NCI-H82 treated with DMSO at 0.1 percent for 48 hours (cell line): ENCODE measurements at regions not wholly inside any gene's neighbourhood (a gene's known extent, or its start where the extent isn't known, plus 50 kb on each side); places are given as distances from the start of the nearest gene placed in this dataset.

Experiments
- DNase-seq: peaks from one replicate; lab custom pipeline; 2025; ENCODE audit not compliant: unreplicated experiment; lab: John Stamatoyannopoulos, UW

GRCh38 chr7:142380069-142380468 lies 122.2 kb upstream of the PRSS58 start:
- peak; percentile 97 for DNase-seq

DNA sequence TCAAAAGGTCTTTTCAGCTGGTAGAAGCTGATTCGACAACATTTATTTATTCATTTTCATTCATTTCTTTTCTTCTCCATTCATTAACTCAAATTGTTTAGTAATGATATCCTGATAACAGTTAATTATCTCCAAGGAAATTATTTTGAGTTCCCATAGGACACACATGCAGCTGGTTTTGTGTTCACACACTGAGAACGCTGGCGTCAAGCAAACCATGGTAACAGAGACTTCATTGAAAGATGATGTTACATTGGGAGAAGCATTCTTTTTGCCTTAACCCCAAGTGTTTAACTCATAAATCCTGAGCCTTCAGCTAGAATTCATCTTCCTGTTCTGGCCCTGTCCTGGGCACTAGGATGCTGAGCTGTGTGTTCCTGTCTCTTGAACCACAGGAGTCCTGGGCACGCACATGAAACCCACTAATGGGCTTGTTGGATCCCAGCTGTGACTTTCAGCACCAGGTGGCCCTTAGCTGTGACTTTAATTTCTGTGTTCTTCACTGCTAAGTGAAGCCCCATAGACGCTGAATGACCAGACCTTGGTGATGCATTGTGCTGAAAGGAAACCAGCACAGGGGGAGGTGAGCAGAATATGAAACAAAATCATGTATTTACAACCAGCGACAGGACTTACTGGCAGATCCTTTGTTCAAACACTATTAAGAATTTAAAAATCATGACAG lies 121.5 kb upstream of the PRSS58 start:
- peak; percentile 20 for DNase-seq

- DNase-seq: no peak
Measured at GRCh38 chr7:142377567-142377966, 119.7 kb upstream of the PRSS58 start.

- DNase-seq: no peak
Measured at GRCh38 chr7:142376356-142376997, 118.6 kb upstream of the PRSS58 start.

DNA sequence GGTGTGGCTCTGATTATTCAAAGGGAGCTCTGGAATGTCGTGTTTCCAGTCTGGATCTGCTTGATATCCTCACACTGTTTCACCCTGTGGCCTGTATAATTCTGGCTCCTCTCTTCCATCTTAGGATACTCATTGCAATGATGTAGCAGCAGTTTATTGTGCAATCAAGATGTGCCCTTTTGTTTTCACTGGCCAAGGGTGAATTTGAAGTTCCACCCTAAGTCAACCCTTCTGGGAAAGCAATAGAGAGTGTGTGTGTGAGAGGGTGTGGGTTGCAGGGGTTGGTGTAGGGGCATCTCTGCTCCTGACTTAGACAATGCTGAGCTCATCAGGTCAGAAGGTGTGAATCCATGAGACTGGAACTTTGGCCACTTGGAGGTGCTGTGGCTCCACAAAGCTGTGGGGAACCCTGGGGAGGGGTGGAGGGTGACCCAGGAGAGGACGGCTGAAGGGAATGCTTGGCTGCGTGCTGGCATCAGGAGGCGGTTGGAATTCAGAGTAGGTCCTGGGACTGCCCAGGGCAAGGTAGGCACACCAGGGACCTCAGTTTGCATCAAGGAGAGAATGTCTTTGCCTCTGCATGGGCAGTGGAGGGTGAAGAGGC lies 118.0 kb upstream of the PRSS58 start:
- DNase-seq: peak; percentile 22

DNA sequence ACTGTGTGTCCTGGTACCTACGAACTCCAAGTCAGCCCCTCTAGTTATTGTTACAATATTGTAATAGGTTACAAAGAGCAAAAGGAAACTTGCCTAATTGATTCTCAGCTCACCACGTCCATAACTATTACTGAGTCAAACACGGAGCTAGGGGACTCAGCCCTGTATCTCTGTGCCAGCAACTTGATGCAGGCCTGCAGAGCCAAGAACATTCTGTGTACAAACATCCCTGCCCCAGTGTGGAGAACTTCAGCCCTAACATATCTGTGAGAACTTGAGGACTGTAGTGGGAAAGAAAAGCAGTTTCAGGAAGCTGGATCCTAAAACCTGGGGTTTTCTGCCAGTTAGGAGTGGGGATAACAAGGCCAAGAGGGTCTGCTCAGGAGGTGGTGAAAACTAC lies 114.9 kb upstream of the PRSS58 start:
- DNase-seq: no peak

DNA sequence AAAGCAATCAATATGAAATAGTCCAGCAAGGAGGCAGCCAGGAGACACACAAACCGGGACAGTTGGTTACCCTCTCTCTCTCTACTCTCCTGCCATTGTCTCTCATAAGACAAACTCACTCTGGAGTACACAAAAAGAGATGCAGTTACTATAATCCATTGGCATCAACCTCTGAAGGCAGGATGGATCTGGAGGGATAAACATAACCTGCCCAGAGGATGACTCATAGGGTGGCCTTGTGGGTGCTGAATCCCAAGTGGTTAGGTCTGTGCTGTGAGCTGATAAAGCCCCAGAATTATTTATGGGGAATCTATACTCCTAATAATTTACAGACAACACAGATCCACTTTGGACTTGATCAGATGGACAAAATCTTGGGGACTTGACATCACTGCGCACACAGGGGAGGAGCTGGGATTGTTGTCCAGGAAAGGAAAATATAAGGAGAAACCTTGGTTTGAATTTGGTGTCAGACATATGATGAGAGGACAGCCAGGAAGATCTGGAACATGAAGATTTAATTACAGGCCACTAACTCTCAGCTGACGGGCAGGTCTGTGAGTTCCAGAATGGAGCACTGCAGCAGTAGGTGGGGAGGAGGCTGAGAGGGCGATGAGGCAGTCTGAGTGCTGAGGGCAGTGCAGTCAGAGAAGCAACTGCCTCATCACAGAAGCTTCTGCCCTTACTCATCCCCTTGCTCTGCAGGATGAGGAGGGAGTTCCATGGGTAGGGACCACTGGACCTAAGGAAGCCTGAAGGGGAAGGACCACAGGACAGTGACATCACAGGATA lies 113.9 kb upstream of the PRSS58 start:
- DNase-seq: no peak

DNA sequence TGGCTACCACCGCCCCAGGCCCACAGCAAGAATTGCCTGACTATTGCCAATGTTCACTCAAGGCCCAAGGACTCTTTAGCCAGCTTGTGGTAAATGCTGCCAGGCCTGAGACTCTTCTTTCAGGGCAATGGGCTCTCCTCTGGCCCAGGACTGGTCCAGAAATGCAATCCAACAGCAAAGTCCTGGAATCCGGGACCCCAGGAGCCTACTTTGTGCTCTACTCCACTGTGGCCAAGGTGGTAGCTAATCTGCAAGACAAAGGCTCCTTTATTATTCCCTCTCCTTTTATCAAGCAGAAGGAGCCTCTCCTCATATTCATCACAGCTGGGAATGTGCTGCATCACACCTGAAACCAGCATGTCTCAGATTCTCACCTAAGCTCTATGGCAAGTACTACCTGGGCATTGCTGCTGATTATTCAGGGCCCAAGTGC lies 107.6 kb upstream of the PRSS58 start:
- no peak for DNase-seq

DNA sequence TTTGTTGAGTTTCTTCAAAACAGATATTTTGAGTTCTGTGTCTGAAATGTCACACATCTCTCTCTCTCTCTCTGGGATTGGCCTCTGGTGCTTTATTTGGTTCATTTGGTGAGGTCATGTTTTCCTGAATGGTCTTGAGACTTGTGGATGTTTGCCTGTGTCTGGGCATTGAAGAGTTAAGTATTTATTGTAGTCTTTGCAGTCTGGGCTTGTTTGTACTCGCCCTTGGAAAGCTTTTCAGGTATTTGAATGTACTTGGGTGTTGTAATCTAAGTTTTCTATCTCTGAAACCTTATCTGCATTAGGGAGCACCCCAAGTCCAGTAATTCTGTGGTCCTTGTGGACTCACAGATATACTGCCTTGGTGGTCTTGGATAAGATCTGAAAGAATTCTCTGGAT lies 106.7 kb upstream of the PRSS58 start:
- DNase-seq: no peak

DNA sequence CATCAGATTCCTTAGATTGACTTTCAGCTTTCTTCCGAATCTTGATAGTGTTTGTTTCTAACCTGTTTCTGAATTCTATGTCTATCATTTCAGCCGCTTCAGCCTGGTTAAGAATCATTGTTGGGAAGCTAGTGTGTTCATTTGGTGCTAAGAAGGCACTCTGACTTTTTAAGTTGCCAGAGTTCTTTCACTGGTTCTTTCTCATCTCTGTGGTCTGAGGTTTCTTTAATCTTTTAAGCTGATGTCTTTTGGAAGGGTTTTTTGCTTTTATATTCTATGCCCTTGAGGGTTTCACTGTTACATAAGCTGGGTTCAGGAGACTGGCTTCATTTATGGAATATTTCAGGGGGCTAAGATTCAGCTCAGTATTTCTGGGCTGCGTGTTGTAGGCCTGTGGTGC lies 104.5 kb upstream of the PRSS58 start:
- DNase-seq: no peak

- DNase-seq: no peak
Measured at GRCh38 chr7:142359694-142360279, 101.9 kb upstream of the PRSS58 start.

- peak; percentile 63 for DNase-seq
Measured at GRCh38 chr7:142357953-142358520, 100.2 kb upstream of the PRSS58 start.

DNA sequence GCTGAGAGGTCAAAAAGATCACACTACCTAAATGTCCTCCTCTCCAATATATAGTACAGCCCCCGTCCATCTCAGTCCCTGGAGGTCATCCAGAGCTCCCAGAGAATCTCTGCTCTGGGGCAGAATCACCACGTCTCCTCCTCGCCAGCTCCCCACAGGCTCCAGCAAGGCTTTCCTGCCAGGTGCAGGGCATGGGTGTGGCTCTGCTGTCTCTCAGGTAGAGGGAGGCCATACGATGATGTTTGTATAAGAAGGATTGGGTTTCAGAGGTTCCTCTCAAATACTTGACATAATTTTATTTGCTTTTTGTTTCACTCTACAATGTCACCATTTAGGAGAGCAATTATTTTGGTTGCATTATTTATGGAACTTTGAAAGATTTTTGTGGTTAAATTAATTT lies 98.3 kb upstream of the PRSS58 start:
- no peak for DNase-seq

DNA sequence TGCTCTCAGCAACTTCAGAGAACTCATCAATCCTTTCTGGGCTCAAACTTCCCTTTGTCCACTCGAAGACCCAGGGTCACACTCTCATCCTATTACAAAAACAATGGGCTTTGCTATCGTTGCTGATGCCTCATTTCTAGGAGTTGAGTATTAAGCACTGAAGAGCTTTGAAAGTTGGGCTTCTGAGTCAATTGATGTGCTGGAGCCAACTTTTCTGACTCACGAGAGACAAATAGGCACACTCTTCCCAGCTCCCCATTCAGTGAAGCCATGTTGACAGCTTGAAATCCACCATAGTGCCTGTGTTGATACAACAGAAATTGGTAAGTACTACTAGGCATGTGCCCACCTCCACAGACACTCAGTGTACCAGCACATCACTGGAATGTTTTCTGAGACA lies 97.5 kb upstream of the PRSS58 start:
- DNase-seq: no peak

DNA sequence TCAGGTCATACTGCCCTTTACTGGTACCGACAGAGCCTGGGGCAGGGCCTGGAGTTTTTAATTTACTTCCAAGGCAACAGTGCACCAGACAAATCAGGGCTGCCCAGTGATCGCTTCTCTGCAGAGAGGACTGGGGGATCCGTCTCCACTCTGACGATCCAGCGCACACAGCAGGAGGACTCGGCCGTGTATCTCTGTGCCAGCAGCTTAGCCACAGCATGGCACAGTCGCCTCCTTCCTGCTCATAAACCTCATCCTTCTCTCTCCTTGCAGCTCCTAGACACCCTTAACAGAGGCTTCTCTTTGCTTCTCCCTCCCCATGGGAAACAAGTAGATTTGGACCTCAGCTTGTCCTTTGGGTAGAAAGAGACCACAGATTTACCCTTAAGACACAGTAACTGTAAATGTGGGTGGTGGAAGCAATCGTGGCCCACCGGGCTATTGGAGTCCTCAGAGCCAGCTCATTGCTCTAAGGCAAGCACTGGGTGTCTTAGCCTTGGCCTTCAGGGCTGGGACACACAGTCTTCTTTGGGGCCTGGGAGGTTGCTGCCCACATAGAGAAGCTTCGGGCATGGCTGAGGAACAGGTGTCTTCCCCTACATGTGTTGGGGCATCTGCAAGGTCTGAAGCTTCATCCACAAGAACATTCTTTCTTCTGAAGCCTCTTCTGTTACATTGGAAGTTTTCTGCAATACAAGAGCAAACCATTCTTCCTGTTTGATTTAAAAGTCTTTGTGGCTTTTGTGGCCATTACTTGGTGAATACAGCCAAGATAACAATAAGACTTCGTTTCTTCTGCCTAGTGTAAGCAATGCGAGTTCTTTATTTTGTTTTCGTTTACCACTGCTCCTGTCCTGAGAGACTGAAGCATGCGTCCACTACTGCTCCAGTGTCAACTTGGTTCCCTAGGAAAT lies 95.5 kb upstream of the PRSS58 start:
- no peak for DNase-seq

DNA sequence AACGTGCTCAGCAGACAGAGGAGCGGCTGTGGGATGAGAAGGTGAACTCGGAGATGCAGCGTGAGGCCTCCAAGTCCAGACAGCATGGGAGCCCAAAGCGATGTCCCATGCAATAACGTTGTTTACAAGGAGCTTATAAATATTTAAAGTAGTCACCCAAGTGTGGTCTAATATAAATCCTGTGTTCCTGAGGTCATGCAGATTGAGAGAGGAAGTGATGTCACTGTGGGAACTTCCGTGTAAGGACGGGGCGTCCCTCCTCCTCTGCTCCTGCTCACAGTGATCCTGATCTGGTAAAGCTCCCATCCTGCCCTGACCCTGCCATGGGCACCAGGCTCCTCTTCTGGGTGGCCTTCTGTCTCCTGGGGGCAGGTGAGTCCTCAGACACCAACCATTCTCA lies 94.7 kb upstream of the PRSS58 start:
- DNase-seq: no peak

DNA sequence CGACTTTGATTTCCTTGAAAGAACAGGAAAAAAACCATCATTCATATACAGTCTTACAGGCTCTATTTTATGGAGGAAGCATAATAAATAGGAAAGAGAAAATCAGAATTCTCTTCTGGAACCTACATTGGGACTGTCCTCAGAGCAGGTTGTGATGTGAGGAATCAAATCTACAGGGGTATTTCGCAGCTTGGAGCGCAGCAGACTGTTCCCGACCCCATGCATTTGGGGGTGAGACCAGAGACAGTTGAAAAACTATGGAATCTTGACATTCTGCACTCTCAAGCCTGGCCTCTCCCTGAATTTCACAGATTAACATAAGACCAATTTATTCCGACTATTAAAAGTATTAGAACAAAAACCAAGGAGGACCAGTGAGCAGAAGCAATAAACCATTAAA lies 93.3 kb upstream of the PRSS58 start:
- DNase-seq: no peak

DNA sequence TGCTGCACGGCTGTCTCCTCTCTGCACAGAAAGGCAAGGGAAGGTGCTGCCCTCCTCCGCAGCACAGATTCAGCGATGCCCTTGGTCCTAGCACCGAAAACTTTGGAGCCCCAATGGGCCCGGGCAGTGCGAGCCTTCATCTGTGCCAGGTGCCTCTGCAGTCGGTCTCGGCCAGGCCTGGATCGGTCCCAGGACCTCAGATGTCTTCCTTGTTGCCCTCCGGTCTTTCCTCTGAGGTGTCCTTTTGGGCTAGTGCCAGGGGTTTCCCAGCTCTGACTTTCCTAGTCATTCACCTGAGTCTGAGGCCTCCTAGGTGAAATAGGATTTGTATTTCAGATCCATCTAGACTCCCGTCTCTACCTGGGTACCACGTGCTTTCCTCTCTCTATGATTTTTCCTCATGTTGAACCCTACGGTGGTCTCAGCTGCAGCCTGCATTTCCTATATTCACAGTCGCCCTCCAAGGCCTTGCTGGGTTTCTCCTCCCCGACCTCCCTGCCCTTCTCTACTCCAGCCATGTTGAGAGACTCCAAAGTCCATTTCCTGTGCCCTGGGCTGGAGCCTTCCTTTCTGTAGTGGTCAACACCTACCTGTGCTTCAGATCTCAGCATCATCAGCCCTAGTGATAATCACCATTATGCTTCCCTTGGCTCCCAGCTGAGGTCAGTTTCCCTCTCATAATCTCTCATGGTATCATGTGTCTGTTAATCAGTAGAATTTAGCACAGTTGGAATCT lies 92.0 kb upstream of the PRSS58 start:
- peak; percentile 34 for DNase-seq

DNA sequence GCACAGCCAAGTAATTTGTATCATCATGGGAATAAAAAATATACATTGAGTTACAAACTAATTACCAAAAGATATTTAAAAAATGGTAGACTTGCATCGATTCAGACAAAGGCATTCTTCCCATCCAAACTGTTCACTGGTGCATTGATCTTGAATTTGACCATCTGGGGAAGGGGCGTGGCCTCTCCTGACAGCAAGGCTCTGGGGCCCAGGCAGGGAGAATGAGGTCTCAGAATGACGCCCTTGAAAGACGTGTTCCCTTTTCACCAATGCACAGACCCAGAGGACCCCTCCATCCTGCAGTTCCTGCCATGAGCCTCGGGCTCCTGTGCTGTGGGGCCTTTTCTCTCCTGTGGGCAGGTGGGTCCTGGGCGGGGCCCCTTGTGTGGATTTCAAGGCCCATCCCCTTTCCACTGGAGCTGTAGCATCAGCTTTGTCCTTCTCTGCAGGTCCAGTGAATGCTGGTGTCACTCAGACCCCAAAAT lies 91.1 kb upstream of the PRSS58 start:
- no peak for DNase-seq
